ENCODE measurements at regions not wholly inside any gene's neighbourhood (a gene's known extent, or its start where the extent isn't known, plus 50 kb on each side); places are given as distances from the start of the nearest gene placed in this dataset.

- DNase-seq = no peak
Observed at GRCh38 chr6:147087641-147088040, 116.6 kb upstream of the STXBP5 start.

- DNase-seq = no peak
Observed at GRCh38 chr6:147088861-147089260, 115.4 kb upstream of the STXBP5 start.

GRCh38 chr6:147095316-147095715 is 108.9 kb upstream of the STXBP5 start:
- DNase-seq = no peak

GRCh38 chr6:147099974-147100373 is 104.2 kb upstream of the STXBP5 start:
- peak in 2 of 3 donors; percentile 6 to 11 for DNase-seq

GRCh38 chr6:147103007-147103406 is 101.2 kb upstream of the STXBP5 start:
- DNase-seq = no peak

- no peak for DNase-seq
Observed at GRCh38 chr6:147103694-147104093, 100.5 kb upstream of the STXBP5 start.

- no peak for DNase-seq
Observed at GRCh38 chr6:147105786-147106185, 98.4 kb upstream of the STXBP5 start.

GRCh38 chr6:147106759-147107401 is 97.3 kb upstream of the STXBP5 start:
- DNase-seq = peak; percentile 70 to 80 (median 77)

GRCh38 chr6:147108259-147108910 is 95.8 kb upstream of the STXBP5 start:
- no peak for DNase-seq

GRCh38 chr6:147109707-147110106 is 94.5 kb upstream of the STXBP5 start:
- DNase-seq = no peak

- no peak for DNase-seq
Observed at GRCh38 chr6:147116056-147116455, 88.2 kb upstream of the STXBP5 start.

GRCh38 chr6:147117011-147117410 is 87.2 kb upstream of the STXBP5 start:
- no peak for DNase-seq

- DNase-seq = no peak
Observed at GRCh38 chr6:147117580-147117979, 86.6 kb upstream of the STXBP5 start.

GRCh38 chr6:147119310-147119709 is 84.9 kb upstream of the STXBP5 start:
- DNase-seq = no peak

GRCh38 chr6:147122823-147123222 is 81.4 kb upstream of the STXBP5 start:
- no peak for DNase-seq

GRCh38 chr6:147126618-147127022 is 77.6 kb upstream of the STXBP5 start:
- DNase-seq = no peak

- no peak for DNase-seq
Observed at GRCh38 chr6:147127587-147127986, 76.6 kb upstream of the STXBP5 start.

GRCh38 chr6:147128056-147128455 is 76.2 kb upstream of the STXBP5 start:
- no peak for DNase-seq

GRCh38 chr6:147131532-147132128 is 72.6 kb upstream of the STXBP5 start:
- DNase-seq = peak; percentile 33 to 44 (median 36)

- DNase-seq = no peak
Observed at GRCh38 chr6:147132889-147133288, 71.3 kb upstream of the STXBP5 start.

- DNase-seq = no peak
Observed at GRCh38 chr6:147133669-147134068, 70.5 kb upstream of the STXBP5 start.

GRCh38 chr6:147135211-147135681 is 69.0 kb upstream of the STXBP5 start:
- peak; percentile 16 to 36 (median 28) for DNase-seq

- no peak for DNase-seq
Observed at GRCh38 chr6:147136057-147136456, 68.2 kb upstream of the STXBP5 start.

GRCh38 chr6:147137986-147138385 is 66.2 kb upstream of the STXBP5 start:
- no peak for DNase-seq

Data from suppressor macrophage treated with lipopolysaccharide for 1 hour (primary cell).